ENCODE measurements at regions not wholly inside any gene's neighbourhood (a gene's known extent, or its start where the extent isn't known, plus 50 kb on each side); places are given as distances from the start of the nearest gene placed in this dataset.

DNA sequence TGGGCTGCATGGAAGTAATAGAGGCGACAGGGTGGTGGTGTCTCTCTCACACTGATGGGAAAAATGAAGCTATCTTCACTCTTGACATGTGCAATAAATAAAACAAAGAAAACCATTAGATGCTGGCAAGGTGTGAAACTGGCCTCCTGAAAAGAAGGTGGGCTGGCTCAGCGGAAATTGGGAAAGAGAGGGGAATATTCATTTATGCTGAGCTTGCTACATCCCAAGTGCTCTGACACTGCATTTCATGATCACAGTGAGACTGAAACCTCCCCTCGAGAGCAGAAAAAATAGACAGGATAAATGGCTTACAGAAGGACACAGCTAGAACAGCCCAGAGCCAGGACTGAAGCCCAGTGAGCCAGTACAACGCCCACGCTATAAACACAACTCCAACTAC is 112.1 kb upstream of the SMLR1 start:
- Histone ChIP-seq H4K20me1 (ENCODE audit: insufficient read depth) (no peaks in the 10 kb centered on the region), H3K9me2 (ENCODE audit: insufficient read depth) (no peaks in the 10 kb centered on the region; the same call in 1 of the 2 replicates), H3K4me3 (no peak overlapping the region), H3K4me2 (no peak overlapping the region), H3K27me3 (ENCODE audit: insufficient read depth, low read depth) (peaks cover 8% of the 10 kb centered on the region), H3K4me1 (replicated peaks; ENCODE audit: insufficient read depth) (no peaks in the 10 kb centered on the region), H2AFZ (no peak overlapping the region), H3K9me3 (ENCODE audit: insufficient read depth, low read depth) (0 out of 2 replicates have a peak, but pooled peaks cover 3% of the 10 kb centered on the region), H3K79me2 (ENCODE audit: low read depth) (no peaks in the 10 kb centered on the region), H3K36me3 (ENCODE audit: low read depth) (no peaks in the 10 kb centered on the region), H3F3A (ENCODE audit: insufficient read depth, low read depth) (no peaks in the 10 kb centered on the region), H3K27ac (no peak overlapping the region)
- DNase-seq, result no peak
- ChIA-PET CTCF (no interaction called here), POLR2A (ENCODE audit: unreplicated experiment) (no interaction called here)
- TF ChIP-seq EZH2 (IDR thresholded peaks at IDR 0.05; ENCODE audit: low read depth), result no peak
- TF ChIP-seq, protein P1, sequence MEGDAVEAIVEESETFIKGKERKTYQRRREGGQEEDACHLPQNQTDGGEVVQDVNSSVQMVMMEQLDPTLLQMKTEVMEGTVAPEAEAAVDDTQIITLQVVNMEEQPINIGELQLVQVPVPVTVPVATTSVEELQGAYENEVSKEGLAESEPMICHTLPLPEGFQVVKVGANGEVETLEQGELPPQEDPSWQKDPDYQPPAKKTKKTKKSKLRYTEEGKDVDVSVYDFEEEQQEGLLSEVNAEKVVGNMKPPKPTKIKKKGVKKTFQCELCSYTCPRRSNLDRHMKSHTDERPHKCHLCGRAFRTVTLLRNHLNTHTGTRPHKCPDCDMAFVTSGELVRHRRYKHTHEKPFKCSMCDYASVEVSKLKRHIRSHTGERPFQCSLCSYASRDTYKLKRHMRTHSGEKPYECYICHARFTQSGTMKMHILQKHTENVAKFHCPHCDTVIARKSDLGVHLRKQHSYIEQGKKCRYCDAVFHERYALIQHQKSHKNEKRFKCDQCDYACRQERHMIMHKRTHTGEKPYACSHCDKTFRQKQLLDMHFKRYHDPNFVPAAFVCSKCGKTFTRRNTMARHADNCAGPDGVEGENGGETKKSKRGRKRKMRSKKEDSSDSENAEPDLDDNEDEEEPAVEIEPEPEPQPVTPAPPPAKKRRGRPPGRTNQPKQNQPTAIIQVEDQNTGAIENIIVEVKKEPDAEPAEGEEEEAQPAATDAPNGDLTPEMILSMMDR (conservative IDR thresholded peaks at IDR 0.05), result no peak
- BruUV-seq (replicated peaks), result no TSS peak
- intact Hi-C loops (cut with micrococcal nuclease; ENCODE audit: unreplicated experiment), result no loop called here

DNA sequence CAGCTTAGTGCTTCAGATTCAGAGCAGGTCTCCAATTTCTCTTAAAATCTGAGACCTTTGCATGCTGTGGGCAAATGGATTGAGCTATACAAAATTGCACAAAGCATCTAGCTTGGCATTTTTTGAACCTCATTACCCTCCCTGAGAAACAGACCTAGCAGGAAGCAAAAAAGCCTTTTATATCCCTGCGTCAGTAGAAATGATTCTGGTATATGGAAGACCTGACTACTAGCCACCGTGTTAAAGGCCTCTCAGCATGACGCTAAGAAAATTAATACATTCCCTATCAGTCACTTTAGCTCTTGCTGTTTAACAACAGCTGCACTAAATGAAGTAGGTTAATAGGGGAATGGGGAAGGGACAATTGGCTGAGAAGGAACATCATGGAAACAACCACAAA is 110.7 kb upstream of the SMLR1 start:
- no peaks in the 10 kb centered on the region for H3K36me3 ChIP-seq (ENCODE audit: low read depth)
- H3K27me3 ChIP-seq (ENCODE audit: insufficient read depth, low read depth), result peaks cover 8% of the 10 kb centered on the region
- H2AFZ ChIP-seq, result no peak overlapping the region
- H3F3A ChIP-seq (ENCODE audit: insufficient read depth, low read depth), result no peaks in the 10 kb centered on the region
- no peaks in the 10 kb centered on the region; the same call in 1 of the 2 replicates for H3K9me2 ChIP-seq (ENCODE audit: insufficient read depth)
- ChIA-PET CTCF (no interaction called here), POLR2A (ENCODE audit: unreplicated experiment) (interaction anchor here (0.5 kb wide), 1 partner anchor 1938 kb away, joined by 6 read pairs; no protein-coding TSS in a partner anchor)
- no peaks in the 10 kb centered on the region for H4K20me1 ChIP-seq (ENCODE audit: insufficient read depth)
- no peak overlapping the region for H3K4me3 ChIP-seq
- no peak overlapping the region for H3K4me2 ChIP-seq
- no peak for DNase-seq
- 0 out of 2 replicates have a peak, but pooled peaks cover 3% of the 10 kb centered on the region for H3K9me3 ChIP-seq (ENCODE audit: insufficient read depth, low read depth)
- no peaks in the 10 kb centered on the region for H3K4me1 ChIP-seq (replicated peaks; ENCODE audit: insufficient read depth)
- no TSS peak for BruUV-seq (replicated peaks)
- no peaks in the 10 kb centered on the region for H3K79me2 ChIP-seq (ENCODE audit: low read depth)
- intact Hi-C loops (cut with micrococcal nuclease; ENCODE audit: unreplicated experiment), result no loop called here
- H3K27ac ChIP-seq, result no peak overlapping the region
- TF ChIP-seq EZH2 (IDR thresholded peaks at IDR 0.05; ENCODE audit: low read depth), result no peak
- TF ChIP-seq, protein P1 (conservative IDR thresholded peaks at IDR 0.05), result no peak

DNA sequence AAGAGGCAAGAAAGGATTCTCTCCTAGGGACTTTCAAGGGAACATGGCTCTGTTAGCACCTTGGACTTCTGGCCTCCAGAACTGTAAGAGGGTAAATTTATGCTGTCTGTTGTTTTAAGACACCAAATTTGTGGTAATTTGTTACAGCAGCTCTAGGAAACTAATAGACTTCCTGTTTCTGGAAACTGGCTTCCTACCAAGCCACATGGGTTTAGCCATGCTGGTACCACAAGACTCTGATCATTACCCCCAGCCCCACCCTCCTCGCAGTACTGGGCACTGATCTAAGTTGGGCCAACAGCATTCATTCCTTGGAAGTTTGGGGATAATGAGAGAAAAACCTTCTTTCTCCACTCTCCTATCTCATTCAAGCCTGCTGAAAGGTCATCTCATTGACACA is 109.5 kb upstream of the SMLR1 start:
- Histone ChIP-seq H4K20me1 (ENCODE audit: insufficient read depth) (no peaks in the 10 kb centered on the region), H3K9me3 (ENCODE audit: insufficient read depth, low read depth) (0 out of 2 replicates have a peak, but pooled peaks cover 3% of the 10 kb centered on the region), H3K4me1 (replicated peaks; ENCODE audit: insufficient read depth) (no peaks in the 10 kb centered on the region), H3K4me3 (no peak overlapping the region), H2AFZ (no peak overlapping the region), H3K4me2 (no peak overlapping the region), H3K36me3 (ENCODE audit: low read depth) (no peaks in the 10 kb centered on the region), H3K27me3 (ENCODE audit: insufficient read depth, low read depth) (peaks cover 8% of the 10 kb centered on the region), H3F3A (ENCODE audit: insufficient read depth, low read depth) (no peaks in the 10 kb centered on the region), H3K9me2 (ENCODE audit: insufficient read depth) (no peaks in the 10 kb centered on the region; the same call in 1 of the 2 replicates), H3K79me2 (ENCODE audit: low read depth) (no peaks in the 10 kb centered on the region), H3K27ac (no peak overlapping the region)
- ChIA-PET POLR2A (ENCODE audit: unreplicated experiment) (no interaction called here), CTCF (no interaction called here)
- TF ChIP-seq EZH2 (IDR thresholded peaks at IDR 0.05; ENCODE audit: low read depth), result no peak
- TF ChIP-seq, protein P1 (conservative IDR thresholded peaks at IDR 0.05), result no peak
- intact Hi-C loops (cut with micrococcal nuclease; ENCODE audit: unreplicated experiment), result no loop called here
- DNase-seq, result no peak
- BruUV-seq (replicated peaks), result no TSS peak

All from PC-9 (cell line).